ENCODE measurements at regions not wholly inside any gene's neighbourhood (a gene's known extent, or its start where the extent isn't known, plus 50 kb on each side); places are given as distances from the start of the nearest gene placed in this dataset.

DNA sequence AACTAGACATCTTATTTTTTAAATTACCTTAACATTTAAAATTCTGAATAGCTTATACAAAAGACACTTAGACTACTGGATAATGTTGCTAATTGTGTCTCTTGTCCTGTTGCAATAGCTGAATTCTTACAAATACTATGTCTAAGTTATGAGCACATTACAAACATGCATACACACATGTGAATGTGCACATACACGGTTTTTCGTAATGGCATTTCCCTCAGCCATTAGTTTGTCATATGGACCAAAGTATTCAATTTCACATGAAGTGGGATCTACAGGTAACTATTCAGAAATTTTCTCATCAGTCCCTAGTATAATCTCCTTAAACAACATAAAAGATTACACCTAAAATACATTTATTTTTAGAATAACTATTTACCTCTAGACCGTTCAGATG is 178.6 kb upstream of the BET1 start:
- Histone ChIP-seq H3K9ac (replicated peaks in 1 of 4; ENCODE audit: extremely low read depth in 1 of 4, low read depth in 3 of 4, low read length in 3 of 4) (no peak overlapping the region), H3K27ac (ENCODE audit: low read depth, low read length) (no peak overlapping the region)
- POLR2A ChIA-PET (ENCODE audit: partially characterized antibody), result no interaction called here
- TF ChIP-seq, protein P1, sequence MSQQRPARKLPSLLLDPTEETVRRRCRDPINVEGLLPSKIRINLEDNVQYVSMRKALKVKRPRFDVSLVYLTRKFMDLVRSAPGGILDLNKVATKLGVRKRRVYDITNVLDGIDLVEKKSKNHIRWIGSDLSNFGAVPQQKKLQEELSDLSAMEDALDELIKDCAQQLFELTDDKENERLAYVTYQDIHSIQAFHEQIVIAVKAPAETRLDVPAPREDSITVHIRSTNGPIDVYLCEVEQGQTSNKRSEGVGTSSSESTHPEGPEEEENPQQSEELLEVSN (IDR thresholded peaks at IDR 0.05), result no peak
- no peak for TF ChIP-seq POU5F1 (IDR thresholded peaks at IDR 0.05; ENCODE audit: low read depth, low read length)
- no peak for TF ChIP-seq TBP (IDR thresholded peaks at IDR 0.05; ENCODE audit: low read depth, low read length)
- no peak for TF ChIP-seq HDAC6 (IDR thresholded peaks at IDR 0.05; ENCODE audit: low read depth, low read length)
- TF ChIP-seq KDM1A (IDR thresholded peaks at IDR 0.05; ENCODE audit: borderline replicate concordance, low read length), result no peak
- no peak for TF ChIP-seq MAFK (IDR thresholded peaks at IDR 0.05; ENCODE audit: low read depth, low read length)
- no peak for TF ChIP-seq SAP30 (IDR thresholded peaks at IDR 0.05; ENCODE audit: insufficient read depth, insufficient replicate concordance, low read length)
- TF ChIP-seq CBX5 (IDR thresholded peaks at IDR 0.05; ENCODE audit: low read depth, low read length), result no peak
- no peak for TF ChIP-seq BCL11A (IDR thresholded peaks at IDR 0.05; ENCODE audit: low read depth in 2 of 2, low read length in 2 of 2)
- TF ChIP-seq GTF2F1 (IDR thresholded peaks at IDR 0.05; ENCODE audit: borderline replicate concordance, low read depth, low read length), result no peak
- TF ChIP-seq ASH2L (IDR thresholded peaks at IDR 0.05; ENCODE audit: low read length), result no peak
- no peak for TF ChIP-seq NANOG (IDR thresholded peaks at IDR 0.05; ENCODE audit: insufficient read depth, low read depth, low read length, poor library complexity, severe bottlenecking)
- TF ChIP-seq CTBP2 (IDR thresholded peaks at IDR 0.05; ENCODE audit: borderline replicate concordance, insufficient read depth, insufficient read length, low read length), result no peak
- TF ChIP-seq POLR2AphosphoS5 (IDR thresholded peaks at IDR 0.05; ENCODE audit: low read depth, low read length), result no peak
- TF ChIP-seq CHD2 (IDR thresholded peaks at IDR 0.05; ENCODE audit: low read length), result no peak

More for the DNA sequence above, 178.6 kb upstream of the BET1 start:
- 91% methylated on average over 3 of the region's 3 CpGs; no CpG with 5 or more reads in 1 of the 2 experiments for WGBS, 2 experiments (ENCODE audit: extremely low coverage in 1 of 2, insufficient coverage in 1 of 2, insufficient read length in 1 of 2, insufficient replicate concordance in 2 of 2, low coverage in 1 of 2, low lambda C conversion rate in 2 of 2, missing lambda C conversion rate in 1 of 2)
- H3K79me1 ChIP-seq (ENCODE audit: low read depth, low read length), result no peaks in the 10 kb centered on the region
- no peak overlapping the region for H3K56ac ChIP-seq (replicated peaks; ENCODE audit: insufficient read length, low read depth, low read length)
- no peak overlapping the region for H4K5ac ChIP-seq (ENCODE audit: insufficient read length, low read depth, low read length)
- no peak overlapping the region for H2BK15ac ChIP-seq (ENCODE audit: low read length)
- no peak overlapping the region for H3K23ac ChIP-seq (ENCODE audit: insufficient read length)
- H3K79me2 ChIP-seq (ENCODE audit: control insufficient read depth in 1 of 2, insufficient read depth in 2 of 2, low read length in 2 of 2), result no peaks in the 10 kb centered on the region
- H2BK5ac ChIP-seq (ENCODE audit: low read depth, low read length), result no peak overlapping the region
- H2AK5ac ChIP-seq (ENCODE audit: low read depth, low read length), result no peak overlapping the region
- no peak overlapping the region for H3K14ac ChIP-seq (ENCODE audit: insufficient read length)
- H3K4ac ChIP-seq (replicated peaks; ENCODE audit: insufficient read length, low read depth, low read length), result no peak overlapping the region
- no peak overlapping the region for H3K18ac ChIP-seq (ENCODE audit: extremely low read depth, low read length)
- FAIRE-seq (no peak), DNase-seq (ENCODE audit: low read depth in 1 of 2, low spot score in 2 of 2) (no peak)
- H2BK20ac ChIP-seq (ENCODE audit: low read length), result no peak overlapping the region
- H3K4me3 ChIP-seq (ENCODE audit: extremely low read depth in 1 of 4, insufficient read depth in 2 of 4, low read depth in 3 of 4, low read length in 4 of 4), result no peak overlapping the region
- H4K8ac ChIP-seq (ENCODE audit: extremely low read depth, insufficient read depth, low read length), result no peak overlapping the region
- H3K27me3 ChIP-seq (replicated peaks in 1 of 4; ENCODE audit: control insufficient read depth in 3 of 4, extremely low read depth in 1 of 4, insufficient read depth in 3 of 4, low read length in 3 of 4), result peaks cover 0 to 2% (median 0%) of the 10 kb centered on the region in 4 experiments; a peak in 1 of 7 replicates
- H2BK12ac ChIP-seq (ENCODE audit: low read depth, low read length), result no peak overlapping the region
- no peaks in the 10 kb centered on the region for H4K20me1 ChIP-seq (replicated peaks in 1 of 2; ENCODE audit: control insufficient read depth in 1 of 2, insufficient read depth in 2 of 2, low read length in 2 of 2)
- H2BK120ac ChIP-seq (replicated peaks; ENCODE audit: low read depth, low read length), result no peak overlapping the region
- no peak overlapping the region for H4K91ac ChIP-seq (replicated peaks; ENCODE audit: insufficient read length, low read length)
- H2AFZ ChIP-seq (ENCODE audit: low read length), result no peak overlapping the region
- H3K4me1 ChIP-seq (replicated peaks in 1 of 4; ENCODE audit: control insufficient read depth in 3 of 4, insufficient read depth in 4 of 4, low read length in 3 of 4), result no peaks in the 10 kb centered on the region; a peak in 1 of 7 replicates
- CTCF ChIA-PET (ENCODE audit: partially characterized antibody), result no interaction called here
- no peaks in the 10 kb centered on the region for H3K23me2 ChIP-seq (ENCODE audit: low read depth, low read length)
- H3K9me3 ChIP-seq (ENCODE audit: insufficient read depth in 2 of 2, low read depth in 1 of 2, low read length in 1 of 2), result no peaks in the 10 kb centered on the region
- H3K4me2 ChIP-seq (ENCODE audit: insufficient read depth in 1 of 2, low read depth in 2 of 2, low read length in 2 of 2), result no peak overlapping the region
- no peaks in the 10 kb centered on the region for H3K36me3 ChIP-seq (ENCODE audit: control insufficient read depth in 2 of 4, insufficient read depth in 4 of 4, low read length in 3 of 4)

All from H1 (cell line).